ENCODE measurements at regions not wholly inside any gene's neighbourhood (a gene's known extent, or its start where the extent isn't known, plus 50 kb on each side); places are given as distances from the start of the nearest gene placed in this dataset.

- TF ChIP-seq, protein P1, sequence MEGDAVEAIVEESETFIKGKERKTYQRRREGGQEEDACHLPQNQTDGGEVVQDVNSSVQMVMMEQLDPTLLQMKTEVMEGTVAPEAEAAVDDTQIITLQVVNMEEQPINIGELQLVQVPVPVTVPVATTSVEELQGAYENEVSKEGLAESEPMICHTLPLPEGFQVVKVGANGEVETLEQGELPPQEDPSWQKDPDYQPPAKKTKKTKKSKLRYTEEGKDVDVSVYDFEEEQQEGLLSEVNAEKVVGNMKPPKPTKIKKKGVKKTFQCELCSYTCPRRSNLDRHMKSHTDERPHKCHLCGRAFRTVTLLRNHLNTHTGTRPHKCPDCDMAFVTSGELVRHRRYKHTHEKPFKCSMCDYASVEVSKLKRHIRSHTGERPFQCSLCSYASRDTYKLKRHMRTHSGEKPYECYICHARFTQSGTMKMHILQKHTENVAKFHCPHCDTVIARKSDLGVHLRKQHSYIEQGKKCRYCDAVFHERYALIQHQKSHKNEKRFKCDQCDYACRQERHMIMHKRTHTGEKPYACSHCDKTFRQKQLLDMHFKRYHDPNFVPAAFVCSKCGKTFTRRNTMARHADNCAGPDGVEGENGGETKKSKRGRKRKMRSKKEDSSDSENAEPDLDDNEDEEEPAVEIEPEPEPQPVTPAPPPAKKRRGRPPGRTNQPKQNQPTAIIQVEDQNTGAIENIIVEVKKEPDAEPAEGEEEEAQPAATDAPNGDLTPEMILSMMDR (IDR thresholded peaks at IDR 0.05; ENCODE audit: insufficient read depth, low read depth, low read length): no peak
- peak; percentile 26 for DNase-seq (ENCODE audit: low read depth)
- H3K27me3 ChIP-seq (ENCODE audit: control insufficient read depth, insufficient read depth, low read length): no peaks in the 10 kb centered on the region
- H3K36me3 ChIP-seq (ENCODE audit: control insufficient read depth, insufficient read depth, low read length): no peaks in the 10 kb centered on the region
- CTCF ChIA-PET: no interaction called here
- POLR2A ChIA-PET: no interaction called here
- H3K4me3 ChIP-seq (ENCODE audit: low read depth, low read length): no peak overlapping the region
These were observed 1114.9 kb downstream of the C4orf33 start for GRCh38 chr4:130210864-130211263.

- H3K36me3 ChIP-seq (ENCODE audit: control insufficient read depth, insufficient read depth, low read length): no peaks in the 10 kb centered on the region
- ChIA-PET CTCF (no interaction called here), POLR2A (no interaction called here)
- DNase-seq (ENCODE audit: low read depth): no peak
- H3K4me3 ChIP-seq (ENCODE audit: low read depth, low read length): no peak overlapping the region
- no peaks in the 10 kb centered on the region for H3K27me3 ChIP-seq (ENCODE audit: control insufficient read depth, insufficient read depth, low read length)
- TF ChIP-seq, protein P1 (IDR thresholded peaks at IDR 0.05; ENCODE audit: insufficient read depth, low read depth, low read length): no peak
These were observed 1118.3 kb downstream of the C4orf33 start for GRCh38 chr4:130214268-130214667.

DNA sequence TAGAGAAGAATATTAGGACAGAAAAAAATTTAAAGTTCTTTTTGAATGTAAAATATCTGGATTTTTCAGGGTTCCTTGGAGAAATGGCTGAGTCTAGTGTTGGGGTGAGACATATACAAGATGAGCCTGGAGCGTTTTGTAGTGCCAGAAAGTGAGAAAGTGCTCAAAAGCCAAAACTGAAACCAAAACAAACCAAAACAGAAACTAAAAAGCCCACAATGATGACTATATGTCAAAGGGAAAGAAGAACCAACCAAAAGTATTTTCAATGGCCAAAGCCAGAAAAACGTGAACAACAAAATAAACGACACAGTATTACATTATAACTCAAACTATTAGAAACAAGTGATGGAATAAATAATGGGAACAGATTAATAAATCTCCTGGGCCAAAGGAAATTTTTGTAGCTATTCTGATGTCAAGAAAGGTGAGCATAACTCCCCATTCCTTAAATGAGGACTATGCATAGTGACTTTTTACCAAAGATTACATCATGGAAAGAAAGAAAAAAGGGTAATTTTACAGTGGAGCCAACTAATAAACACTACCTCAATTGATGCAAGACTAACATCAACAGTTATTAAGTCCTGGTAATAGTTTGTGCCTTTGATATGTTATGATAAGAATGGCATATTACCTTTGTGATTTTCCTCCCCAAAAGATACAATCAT, 1137.6 kb downstream of the C4orf33 start:
- ChIA-PET CTCF (no interaction called here), POLR2A (no interaction called here)
- DNase-seq (ENCODE audit: low read depth): no peak
- Histone ChIP-seq H3K36me3 (ENCODE audit: control insufficient read depth, insufficient read depth, low read length) (no peaks in the 10 kb centered on the region), H3K4me3 (ENCODE audit: low read depth, low read length) (no peak overlapping the region), H3K27me3 (ENCODE audit: control insufficient read depth, insufficient read depth, low read length) (no peaks in the 10 kb centered on the region)
- TF ChIP-seq, protein P1 (IDR thresholded peaks at IDR 0.05; ENCODE audit: insufficient read depth, low read depth, low read length): no peak

- H3K27me3 ChIP-seq (ENCODE audit: control insufficient read depth, insufficient read depth, low read length): no peaks in the 10 kb centered on the region
- POLR2A ChIA-PET: no interaction called here
- H3K4me3 ChIP-seq (ENCODE audit: low read depth, low read length): no peak overlapping the region
- TF ChIP-seq, protein P1 (IDR thresholded peaks at IDR 0.05; ENCODE audit: insufficient read depth, low read depth, low read length): no peak
- no peak for DNase-seq (ENCODE audit: low read depth)
- H3K36me3 ChIP-seq (ENCODE audit: control insufficient read depth, insufficient read depth, low read length): no peaks in the 10 kb centered on the region
- CTCF ChIA-PET: no interaction called here
These were observed 1142.2 kb downstream of the C4orf33 start for GRCh38 chr4:130238121-130238520.

DNA sequence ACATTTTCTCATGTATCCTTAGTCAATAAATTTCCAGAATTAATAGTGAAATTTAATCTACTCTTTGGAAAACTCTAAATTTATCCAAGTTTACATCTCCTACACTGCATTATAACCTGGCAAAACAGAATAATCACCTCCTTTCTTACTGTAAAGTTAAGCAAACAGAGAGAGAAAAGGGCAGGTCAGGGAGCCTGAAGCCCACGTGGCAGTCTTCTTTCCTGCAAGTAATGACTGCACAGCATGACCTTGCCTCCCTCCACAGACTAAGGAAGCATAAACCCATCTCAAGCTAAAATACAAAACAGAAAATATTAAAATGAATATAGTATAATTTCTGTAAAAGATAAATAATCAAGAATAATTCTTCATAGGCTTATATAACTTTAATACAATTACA, 1153.0 kb downstream of the C4orf33 start:
- CTCF ChIA-PET: no interaction called here
- Histone ChIP-seq H3K36me3 (ENCODE audit: control insufficient read depth, insufficient read depth, low read length) (no peaks in the 10 kb centered on the region), H3K4me3 (ENCODE audit: low read depth, low read length) (no peak overlapping the region), H3K27me3 (ENCODE audit: control insufficient read depth, insufficient read depth, low read length) (no peaks in the 10 kb centered on the region)
- no peak for DNase-seq (ENCODE audit: low read depth)
- TF ChIP-seq, protein P1 (IDR thresholded peaks at IDR 0.05; ENCODE audit: insufficient read depth, low read depth, low read length): no peak
- POLR2A ChIA-PET: no interaction called here
